HG03439 (cell line): ENCODE measurements at regions not wholly inside any gene's neighbourhood (a gene's known extent, or its start where the extent isn't known, plus 50 kb on each side); places are given as distances from the start of the nearest gene placed in this dataset.

ENCODE experiments used
- ATAC-seq: cut with Tn5 transposase; IDR thresholded peaks from one replicate; pipeline ENCODE4 v1.9.1; 2021; ENCODE audit warnings: mild to moderate bottlenecking, moderate library complexity; ENCODE audit not compliant: unreplicated experiment

GRCh38 chr12:66066137-66066928 is 64.2 kb downstream of the LLPH start:
- ATAC-seq: peak; percentile 52

GRCh38 chr12:66065641-66066136 is 64.9 kb downstream of the LLPH start:
- ATAC-seq: no peak

GRCh38 chr12:66065150-66065549 is 65.4 kb downstream of the LLPH start:
- ATAC-seq: no peak

GRCh38 chr12:66063916-66064315 is 66.6 kb downstream of the LLPH start:
- ATAC-seq: no peak

- ATAC-seq: no peak
These were observed 68.3 kb downstream of the LLPH start for GRCh38 chr12:66062290-66062625.

- no peak for ATAC-seq
These were observed 68.8 kb downstream of the LLPH start for GRCh38 chr12:66061557-66062289.

GRCh38 chr12:66061076-66061475 is 69.5 kb downstream of the LLPH start:
- no peak for ATAC-seq

- ATAC-seq: no peak
These were observed 70.2 kb downstream of the LLPH start for GRCh38 chr12:66060163-66060907.

GRCh38 chr12:66059666-66060065 is 70.9 kb downstream of the LLPH start:
- ATAC-seq: no peak

GRCh38 chr12:66058554-66058953 is 72.0 kb downstream of the LLPH start:
- ATAC-seq: no peak

GRCh38 chr12:66055837-66056319 is 74.7 kb downstream of the LLPH start:
- peak; percentile 84 for ATAC-seq

- ATAC-seq: no peak
These were observed 77.4 kb downstream of the LLPH start for GRCh38 chr12:66052988-66053615.

- no peak for ATAC-seq
These were observed 79.2 kb downstream of the LLPH start for GRCh38 chr12:66051361-66051760.

GRCh38 chr12:66050610-66051009 is 79.9 kb downstream of the LLPH start:
- ATAC-seq: no peak

- ATAC-seq: no peak
These were observed 80.3 kb downstream of the LLPH start for GRCh38 chr12:66050283-66050576.

- ATAC-seq: no peak
These were observed 80.8 kb downstream of the LLPH start for GRCh38 chr12:66049538-66050282.

- ATAC-seq: no peak
These were observed 81.6 kb downstream of the LLPH start for GRCh38 chr12:66048835-66049537.

- ATAC-seq: no peak
These were observed 82.2 kb downstream of the LLPH start for GRCh38 chr12:66048218-66048834.

- peak; percentile 90 for ATAC-seq
These were observed 83.0 kb downstream of the LLPH start for GRCh38 chr12:66047411-66048021.
